GM21529 (cell line): ENCODE measurements at regions not wholly inside any gene's neighbourhood (a gene's known extent, or its start where the extent isn't known, plus 50 kb on each side); places are given as distances from the start of the nearest gene placed in this dataset.

Experiments
- ATAC-seq: cut with Tn5 transposase; IDR thresholded peaks from one replicate; pipeline ENCODE4 v1.9.1; 2021; ENCODE audit not compliant: unreplicated experiment

- no peak for ATAC-seq
These were observed 311.0 kb downstream of the AGTPBP1 start for GRCh38 chr9:85430659-85431338.

- no peak for ATAC-seq
These were observed 313.5 kb downstream of the AGTPBP1 start for GRCh38 chr9:85428230-85428629.

GRCh38 chr9:85427772-85428171 is 314.0 kb downstream of the AGTPBP1 start:
- ATAC-seq: no peak

- peak; percentile 81 for ATAC-seq
These were observed 316.6 kb downstream of the AGTPBP1 start for GRCh38 chr9:85425153-85425611.

- no peak for ATAC-seq
These were observed 318.3 kb downstream of the AGTPBP1 start for GRCh38 chr9:85423422-85423821.

- no peak for ATAC-seq
These were observed 320.1 kb downstream of the AGTPBP1 start for GRCh38 chr9:85421641-85422040.

- no peak for ATAC-seq
These were observed 321.0 kb downstream of the AGTPBP1 start for GRCh38 chr9:85420750-85421149.

- no peak for ATAC-seq
These were observed 324.1 kb downstream of the AGTPBP1 start for GRCh38 chr9:85417674-85418073.

GRCh38 chr9:85416715-85417114 is 325.0 kb downstream of the AGTPBP1 start:
- ATAC-seq: no peak

- ATAC-seq: no peak
These were observed 327.4 kb downstream of the AGTPBP1 start for GRCh38 chr9:85414390-85414789.

GRCh38 chr9:85408494-85408893 is 333.3 kb downstream of the AGTPBP1 start:
- no peak for ATAC-seq

GRCh38 chr9:85405566-85405950 is 336.2 kb downstream of the AGTPBP1 start:
- no peak for ATAC-seq

- no peak for ATAC-seq
These were observed 336.7 kb downstream of the AGTPBP1 start for GRCh38 chr9:85404911-85405565.

- no peak for ATAC-seq
These were observed 339.2 kb downstream of the AGTPBP1 start for GRCh38 chr9:85402551-85402950.

- ATAC-seq: no peak
These were observed 339.8 kb downstream of the AGTPBP1 start for GRCh38 chr9:85401998-85402397.

GRCh38 chr9:85397005-85397404 is 344.7 kb downstream of the AGTPBP1 start:
- ATAC-seq: no peak

GRCh38 chr9:85392260-85392659 is 349.5 kb downstream of the AGTPBP1 start:
- no peak for ATAC-seq

- no peak for ATAC-seq
These were observed 363.9 kb downstream of the AGTPBP1 start for GRCh38 chr9:85377731-85378289.

- no peak for ATAC-seq
These were observed 373.0 kb downstream of the AGTPBP1 start for GRCh38 chr9:85368781-85369180.

- ATAC-seq: no peak
These were observed 382.6 kb downstream of the AGTPBP1 start for GRCh38 chr9:85359161-85359560.

GRCh38 chr9:85349046-85349445 is 392.7 kb downstream of the AGTPBP1 start:
- ATAC-seq: no peak

- ATAC-seq: no peak
These were observed 394.2 kb downstream of the AGTPBP1 start for GRCh38 chr9:85347541-85347940.
